Inflammatory macrophage treated with lipopolysaccharide for 1 hour (primary cell): ENCODE measurements at regions not wholly inside any gene's neighbourhood (a gene's known extent, or its start where the extent isn't known, plus 50 kb on each side); places are given as distances from the start of the nearest gene placed in this dataset.
"Not testable (repeated sequence)": the region's sequence is repeated elsewhere in the genome, so short reads cannot be mapped to it uniquely, and the experiment has no call there.

Source experiments
- DNase-seq, 2 donors: peaks; one replicate each; pipeline ENCODE4 v3.0.0-alpha.2; 2020 to 2022

GRCh38 chr3:74410276-74410941 is 204.1 kb downstream of the CNTN3 start:
- DNase-seq, result no peak

GRCh38 chr3:74409066-74409465 is 205.4 kb downstream of the CNTN3 start:
- DNase-seq, result no peak

GRCh38 chr3:74403307-74403706 is 211.2 kb downstream of the CNTN3 start:
- no peak for DNase-seq

- DNase-seq, result no peak
Observed at GRCh38 chr3:74402821-74403220, 211.6 kb downstream of the CNTN3 start.

GRCh38 chr3:74393426-74393825 is 221.0 kb downstream of the CNTN3 start:
- no peak for DNase-seq

GRCh38 chr3:74390121-74390877 is 224.2 kb downstream of the CNTN3 start:
- no peak for DNase-seq

GRCh38 chr3:74387111-74387735 is 227.2 kb downstream of the CNTN3 start:
- DNase-seq, result no peak

GRCh38 chr3:74384159-74384558 is 230.3 kb downstream of the CNTN3 start:
- DNase-seq, result no peak

- DNase-seq, result no peak
Observed at GRCh38 chr3:74377669-74378068, 236.8 kb downstream of the CNTN3 start.

- not testable (repeated sequence) for DNase-seq
Observed at GRCh38 chr3:74376323-74376722, 238.1 kb downstream of the CNTN3 start.

- DNase-seq, result no peak
Observed at GRCh38 chr3:74375653-74376052, 238.8 kb downstream of the CNTN3 start.

- DNase-seq, result no peak
Observed at GRCh38 chr3:74372743-74373142, 241.7 kb downstream of the CNTN3 start.

GRCh38 chr3:74370342-74370741 is 244.1 kb downstream of the CNTN3 start:
- no peak for DNase-seq

GRCh38 chr3:74366331-74366730 is 248.1 kb downstream of the CNTN3 start:
- no peak for DNase-seq

- no peak for DNase-seq
Observed at GRCh38 chr3:74363346-74363745, 251.1 kb downstream of the CNTN3 start.

- DNase-seq, result no peak
Observed at GRCh38 chr3:74360406-74360805, 254.1 kb downstream of the CNTN3 start.

GRCh38 chr3:74357881-74358280 is 256.6 kb downstream of the CNTN3 start:
- DNase-seq, result no peak

GRCh38 chr3:74353039-74353438 is 261.4 kb downstream of the CNTN3 start:
- no peak for DNase-seq

- DNase-seq, result no peak
Observed at GRCh38 chr3:74352166-74352565, 262.3 kb downstream of the CNTN3 start.

- no peak for DNase-seq
Observed at GRCh38 chr3:74351213-74351612, 263.2 kb downstream of the CNTN3 start.

GRCh38 chr3:74349015-74349414 is 265.4 kb downstream of the CNTN3 start:
- no peak for DNase-seq

- DNase-seq, result no peak
Observed at GRCh38 chr3:74347563-74348268, 266.7 kb downstream of the CNTN3 start.

GRCh38 chr3:74346896-74347295 is 267.6 kb downstream of the CNTN3 start:
- DNase-seq, result no peak
